ENCODE measurements at regions not wholly inside any gene's neighbourhood (a gene's known extent, or its start where the extent isn't known, plus 50 kb on each side); places are given as distances from the start of the nearest gene placed in this dataset.

- no peak for TF ChIP-seq CTCF (conservative IDR thresholded peaks at IDR 0.05; ENCODE audit: low read depth, low read length)
- no peak for TF ChIP-seq EZH2phosphoT487 (IDR thresholded peaks at IDR 0.05; ENCODE audit: borderline replicate concordance, low read length)
- no peak for TF ChIP-seq EZH2 (IDR thresholded peaks at IDR 0.05; ENCODE audit: low read length, unreplicated experiment)
These were observed 597.7 kb upstream of the RAB6C start for GRCh38 chr2:129381789-129382188.
